H1 (cell line): ENCODE measurements at regions not wholly inside any gene's neighbourhood (a gene's known extent, or its start where the extent isn't known, plus 50 kb on each side); places are given as distances from the start of the nearest gene placed in this dataset.

Experiments used
- CTCF ChIA-PET: fragments of 300-600 bp; sonication (Branson Sonifier 250); formaldehyde crosslinking; loops from one replicate; lab custom pipeline; 2021; ENCODE audit not compliant: partially characterized antibody; lab: Charles Lee
- POLR2A ChIA-PET: fragments of 300-600 bp; sonication (Branson Sonifier 250); formaldehyde crosslinking; loops from one replicate; lab custom pipeline; 2021; ENCODE audit warnings: inconsistent platforms; ENCODE audit not compliant: partially characterized antibody; lab: Charles Lee
- DNase-seq, 2 experiments: peaks; one replicate each; pipeline versions ENCODE4 v3.0.0 to v3.0.0-alpha.2; 2010 to 2022; ENCODE audit warnings: low spot score in 2 of 2, low read depth in 1 of 2, mixed read lengths in 1 of 2
- FAIRE-seq: peaks from 2 replicates; lab custom pipeline; 2011; peaks lifted over from hg19 to GRCh38; lab: Jason Lieb, UNC
- H2AFZ ChIP-seq: 2 replicates; pipeline ENCODE4 v1.8.1; 2012; ENCODE audit warnings: low read length, inconsistent platforms
- H2AK5ac ChIP-seq: 2 replicates; pipeline ENCODE4 v1.6.1; 2013; ENCODE audit warnings: low read depth, low read length
- H2BK120ac ChIP-seq: replicated peaks from 2 replicates; pipeline ENCODE3; 2013; ENCODE audit warnings: low read depth, low read length, inconsistent platforms
- H2BK12ac ChIP-seq: 2 replicates; pipeline ENCODE4 v1.6.1; 2013; ENCODE audit warnings: low read depth, low read length
- H2BK15ac ChIP-seq: 2 replicates; pipeline ENCODE4 v1.6.1; 2013; ENCODE audit warnings: low read length
- H2BK20ac ChIP-seq: 2 replicates; pipeline ENCODE4 v1.6.1; 2013; ENCODE audit warnings: low read length
- H2BK5ac ChIP-seq: 2 replicates; pipeline ENCODE4 v1.6.1; 2013; ENCODE audit warnings: low read depth, low read length
- H3K14ac ChIP-seq: 2 replicates; pipeline ENCODE4 v1.6.1; 2013; ENCODE audit warnings: inconsistent platforms; ENCODE audit not compliant: insufficient read length
- H3K18ac ChIP-seq: 2 replicates; pipeline ENCODE4 v1.6.1; 2013; ENCODE audit warnings: low read length; ENCODE audit errors: extremely low read depth
- H3K23ac ChIP-seq: 2 replicates; pipeline ENCODE4 v1.6.1; 2013; ENCODE audit warnings: inconsistent platforms; ENCODE audit not compliant: insufficient read length
- H3K23me2 ChIP-seq: 2 replicates; pipeline ENCODE4 v1.6.1; 2013; ENCODE audit warnings: low read depth, low read length
- H3K27ac ChIP-seq: 2 replicates; pipeline ENCODE4 v1.6.1; 2011; ENCODE audit warnings: low read depth, low read length, inconsistent platforms
- H3K27me3 ChIP-seq, 4 experiments: replicated peaks in 1 of 4; 1 replicate in 1 of 4; 2 replicates in 3 of 4; pipeline versions ENCODE4 v1.6.1 to v1.8.1; 2011 to 2013; ENCODE audit warnings: low read length in 3 of 4, mild to moderate bottlenecking in 3 of 4, inconsistent platforms in 2 of 4, mixed read lengths in 2 of 4, moderate library complexity in 1 of 4; ENCODE audit not compliant: control insufficient read depth in 3 of 4, insufficient read depth in 3 of 4; ENCODE audit errors: extremely low read depth in 1 of 4
- H3K36me3 ChIP-seq, 4 experiments: 2 replicates each; pipeline versions ENCODE4 v1.6.1 to v1.8.1; 2011 to 2013; ENCODE audit warnings: mild to moderate bottlenecking in 4 of 4, low read length in 3 of 4, moderate library complexity in 2 of 4, control low read depth in 1 of 4, inconsistent platforms in 1 of 4; ENCODE audit not compliant: insufficient read depth in 4 of 4, control insufficient read depth in 2 of 4
- H3K4ac ChIP-seq: replicated peaks from 2 replicates; pipeline ENCODE3; 2013; ENCODE audit warnings: low read length, low read depth, mixed read lengths, inconsistent platforms; ENCODE audit not compliant: insufficient read length
- H3K4me1 ChIP-seq, 4 experiments: replicated peaks in 1 of 4; 1 replicate in 1 of 4; 2 replicates in 3 of 4; pipeline versions ENCODE4 v1.6.1 to v1.8.1; 2011 to 2013; ENCODE audit warnings: low read length in 3 of 4, inconsistent platforms in 2 of 4, mixed read lengths in 1 of 4; ENCODE audit not compliant: insufficient read depth in 4 of 4, control insufficient read depth in 3 of 4
- H3K4me2 ChIP-seq, 2 experiments: 2 replicates each; pipeline versions ENCODE4 v1.6.1 to v1.8.1; 2011 to 2013; ENCODE audit warnings: low read depth in 2 of 2, low read length in 2 of 2, control low read depth in 1 of 2, inconsistent platforms in 1 of 2, mild to moderate bottlenecking in 1 of 2; ENCODE audit not compliant: insufficient read depth in 1 of 2
- H3K4me3 ChIP-seq, 4 experiments: fragments of 200-600, 300-600 bp in 1 of 4; sonication (generic), shearing (Covaris generic), sonication (Bioruptor Twin) in 1 of 4; 2 replicates each; pipeline versions ENCODE4 v1.5.1 to v1.8.1; 2011 to 2016; ENCODE audit warnings: low read length in 4 of 4, low read depth in 3 of 4, control low read depth in 2 of 4, inconsistent platforms in 2 of 4, mild to moderate bottlenecking in 2 of 4, mixed read lengths in 1 of 4, moderate library complexity in 1 of 4; ENCODE audit not compliant: insufficient read depth in 2 of 4; ENCODE audit errors: extremely low read depth in 1 of 4
- H3K56ac ChIP-seq: replicated peaks from 2 replicates; pipeline ENCODE3; 2013; ENCODE audit warnings: low read depth, mild to moderate bottlenecking, mixed read lengths, low read length, inconsistent platforms; ENCODE audit not compliant: insufficient read length
- H3K79me1 ChIP-seq: 2 replicates; pipeline ENCODE4 v1.6.1; 2013; ENCODE audit warnings: low read depth, low read length, control low read depth
- H3K79me2 ChIP-seq, 2 experiments: 2 replicates each; pipeline versions ENCODE4 v1.6.1 to v1.8.1; 2012 to 2013; ENCODE audit warnings: low read length in 2 of 2, mild to moderate bottlenecking in 2 of 2, inconsistent platforms in 1 of 2; ENCODE audit not compliant: insufficient read depth in 2 of 2, control insufficient read depth in 1 of 2
- H3K9ac ChIP-seq, 4 experiments: replicated peaks in 1 of 4; 1 replicate in 1 of 4; 2 replicates in 3 of 4; pipeline versions ENCODE4 v1.6.1 to v1.8.1; 2011 to 2013; ENCODE audit warnings: low read depth in 3 of 4, low read length in 3 of 4, control low read depth in 2 of 4, mild to moderate bottlenecking in 2 of 4, moderate library complexity in 2 of 4, inconsistent platforms in 1 of 4; ENCODE audit errors: extremely low read depth in 1 of 4
- H3K9me3 ChIP-seq, 2 experiments: 2 replicates each; pipeline versions ENCODE4 v1.6.1 to v1.8.1; 2012 to 2013; ENCODE audit warnings: mild to moderate bottlenecking in 2 of 2, moderate library complexity in 2 of 2, control low read depth in 1 of 2, inconsistent platforms in 1 of 2, low read depth in 1 of 2, low read length in 1 of 2, mixed read lengths in 1 of 2; ENCODE audit not compliant: insufficient read depth in 2 of 2
- H4K20me1 ChIP-seq, 2 experiments: replicated peaks in 1 of 2; 2 replicates each; pipeline versions ENCODE3 to v1.8.1; 2011 to 2013; ENCODE audit warnings: inconsistent platforms in 2 of 2, low read length in 2 of 2, mild to moderate bottlenecking in 1 of 2; ENCODE audit not compliant: insufficient read depth in 2 of 2, control insufficient read depth in 1 of 2
- H4K5ac ChIP-seq: 2 replicates; pipeline ENCODE4 v1.6.1; 2013; ENCODE audit warnings: low read length, low read depth, mixed read lengths, inconsistent platforms; ENCODE audit not compliant: insufficient read length
- H4K8ac ChIP-seq: 2 replicates; pipeline ENCODE4 v1.8.0; 2013; ENCODE audit warnings: mild to moderate bottlenecking, moderate library complexity, low read length, inconsistent platforms; ENCODE audit not compliant: insufficient read depth; ENCODE audit errors: extremely low read depth
- H4K91ac ChIP-seq: replicated peaks from 2 replicates; pipeline ENCODE3; 2013; ENCODE audit warnings: low read length, mixed read lengths, inconsistent platforms; ENCODE audit not compliant: insufficient read length
- BCL11A ChIP-seq, 2 experiments: IDR thresholded peaks; one replicate each; pipeline ENCODE4 v1.6.1; 2011; ENCODE audit warnings: low read depth in 2 of 2, low read length in 2 of 2, mild to moderate bottlenecking in 2 of 2
- CHD2 ChIP-seq: IDR thresholded peaks from 2 replicates; pipeline ENCODE4 v1.6.1; 2012; ENCODE audit warnings: low read length, improper control_type of control experiment
- EZH2 ChIP-seq: fragments of 200-600 bp; sonication (generic); IDR thresholded peaks from 2 replicates; pipeline ENCODE4 v1.7.1; 2012; ENCODE audit warnings: low read depth, mild to moderate bottlenecking, moderate library complexity, low read length, inconsistent platforms; ENCODE audit not compliant: severe bottlenecking
- JUND ChIP-seq: IDR thresholded peaks from 2 replicates; pipeline ENCODE4 v1.6.1; 2011; ENCODE audit warnings: mild to moderate bottlenecking, improper control_type of control experiment, low read length
- MAX ChIP-seq: IDR thresholded peaks from 2 replicates; pipeline ENCODE4 v1.6.1; 2012; ENCODE audit warnings: inconsistent platforms
- SIRT6 ChIP-seq: IDR thresholded peaks from one replicate; pipeline ENCODE4 v1.7.1; 2012; ENCODE audit warnings: low read length, inconsistent platforms
- SRF ChIP-seq: IDR thresholded peaks from 2 replicates; pipeline ENCODE4 v1.6.1; 2011; ENCODE audit warnings: mild to moderate bottlenecking, low read depth, low read length, moderate library complexity
- TBP ChIP-seq: IDR thresholded peaks from 2 replicates; pipeline ENCODE4 v1.6.1; 2011; ENCODE audit warnings: low read depth, low read length, improper control_type of control experiment
- TCF12 ChIP-seq: IDR thresholded peaks from 2 replicates; pipeline ENCODE4 v1.6.1; 2011; ENCODE audit warnings: low read depth, mild to moderate bottlenecking, low read length
- ZNF274 ChIP-seq: IDR thresholded peaks from 2 replicates; pipeline ENCODE4 v1.7.0; 2012; ENCODE audit warnings: low read length, borderline replicate concordance; ENCODE audit errors: extremely low read depth
- WGBS, 2 experiments: shearing (Covaris generic) in 1 of 2; methylation state at CpG; one replicate each; pipeline versions ENCODE4 v1.1.6 to v1.1.7; 2013 to 2015; ENCODE audit warnings: low lambda C conversion rate in 2 of 2, mixed read lengths in 2 of 2, inconsistent platforms in 1 of 2, low coverage in 1 of 2, missing lambda C conversion rate in 1 of 2; ENCODE audit not compliant: insufficient replicate concordance in 2 of 2, insufficient coverage in 1 of 2, insufficient read length in 1 of 2; ENCODE audit errors: extremely low coverage in 1 of 2, missing lambda C conversion rate in 1 of 2; 5-methylcytosine and 5-hydroxymethylcytosine counted together

- no peak overlapping the region for H3K4ac ChIP-seq
- no peaks in the 10 kb centered on the region for H3K23me2 ChIP-seq
- H2BK15ac ChIP-seq, result no peak overlapping the region
- no peaks in the 10 kb centered on the region for H3K36me3 ChIP-seq
- H2BK5ac ChIP-seq, result no peak overlapping the region
- no peak overlapping the region for H3K14ac ChIP-seq
- H2BK12ac ChIP-seq, result no peak overlapping the region
- peaks cover 0 to 6% (median 0%) of the 10 kb centered on the region in 4 experiments; a peak in 2 of 7 replicates for H3K4me1 ChIP-seq
- ChIA-PET POLR2A (interaction anchor here (0.6 to 3.8 kb wide), 10 partner anchors 9 to 168 kb away, joined by 3 to 18 read pairs (median 4); partner anchors contain the start of gene CCND2), CTCF (interaction anchor here (0.6 to 4.6 kb wide), 49 partner anchors 10 to 750 kb away, joined by 3 to 44 read pairs (median 5); no protein-coding TSS in a partner anchor)
- H2AFZ ChIP-seq, result no peak overlapping the region
- H4K91ac ChIP-seq, result no peak overlapping the region
- H4K5ac ChIP-seq, result no peak overlapping the region
- no peak overlapping the region for H3K56ac ChIP-seq
- WGBS, 2 experiments, result 93% methylated on average over 9 of the region's 9 CpGs; no CpG with 5 or more reads in 1 of the 2 experiments
- no peak overlapping the region for H3K18ac ChIP-seq
- FAIRE-seq (no peak), DNase-seq (peak in 1 of 2 experiments; percentile 29)
- H2BK120ac ChIP-seq, result no peak overlapping the region
- no peak overlapping the region for H2AK5ac ChIP-seq
- no peak overlapping the region for H3K27ac ChIP-seq
- H4K8ac ChIP-seq, result no peak overlapping the region
- no peak for TF ChIP-seq CHD2
- TF ChIP-seq JUND, result no peak
- TF ChIP-seq TBP, result no peak
- no peak for TF ChIP-seq MAX
- no peak for TF ChIP-seq ZNF274
- no peak for TF ChIP-seq SIRT6
- TF ChIP-seq EZH2, result no peak
- no peak for TF ChIP-seq SRF
- TF ChIP-seq BCL11A (IDR thresholded peaks at IDR 0.05; ENCODE audit: low read depth in 2 of 2, low read length in 2 of 2), result no peak
- TF ChIP-seq TCF12, result no peak
- H3K27me3 ChIP-seq, result no peaks in the 10 kb centered on the region
- no peak overlapping the region for H3K9ac ChIP-seq
- H3K79me2 ChIP-seq, result no peaks in the 10 kb centered on the region
- H2BK20ac ChIP-seq, result no peak overlapping the region
- H3K79me1 ChIP-seq, result no peaks in the 10 kb centered on the region
- no peaks in the 10 kb centered on the region for H4K20me1 ChIP-seq
- no peak overlapping the region for H3K4me3 ChIP-seq
- H3K9me3 ChIP-seq, result no peaks in the 10 kb centered on the region
- no peak overlapping the region for H3K23ac ChIP-seq
- H3K4me2 ChIP-seq, result no peak overlapping the region
Measured at GRCh38 chr12:4107911-4108697, 165.5 kb upstream of the CCND2 start.
